Sigmoid colon (tissue), 6 donors: ENCODE measurements at regions not wholly inside any gene's neighbourhood (a gene's known extent, or its start where the extent isn't known, plus 50 kb on each side); places are given as distances from the start of the nearest gene placed in this dataset.

Experiments used
- DNase-seq: peaks from one replicate; pipeline ENCODE4 v3.0.0-alpha.2; 2019
- H3K27ac ChIP-seq, 4 donors: fragments of 200-600 bp; sonication (generic); one replicate each; pipeline ENCODE4 v1.5.1; 2016 to 2019; ENCODE audit warnings: mild to moderate bottlenecking in 1 of 4
- H3K27me3 ChIP-seq, 3 donors: fragments of 200-600 bp; sonication (generic); one replicate each; pipeline ENCODE4 v1.5.1; 2019; ENCODE audit warnings: mild to moderate bottlenecking in 1 of 3
- H3K36me3 ChIP-seq, 4 donors: fragments of 200-600 bp; sonication (generic); one replicate each; pipeline ENCODE4 v1.5.1; 2016 to 2019
- H3K4me1 ChIP-seq, 4 donors: fragments of 200-600 bp; sonication (generic); one replicate each; pipeline ENCODE4 v1.5.1; 2017 to 2019
- H3K4me3 ChIP-seq, 4 donors: fragments of 200-600 bp; sonication (generic); one replicate each; pipeline ENCODE4 v1.5.1; 2017 to 2019; ENCODE audit warnings: mild to moderate bottlenecking in 2 of 4, moderate library complexity in 1 of 4
- H3K9me3 ChIP-seq, 4 donors: fragments of 200-600 bp in 3 of 4; sonication (generic) in 3 of 4; one replicate each; pipeline versions ENCODE4 v1.5.1 to v1.6.1; 2013 to 2019
- EP300 ChIP-seq, 4 donors: sonication (generic); formaldehyde crosslinking; IDR thresholded peaks; one replicate each; pipeline ENCODE4 v1.6.1; 2017; ENCODE audit warnings: antibody characterized with exemption in 4 of 4
- POLR2A ChIP-seq, 2 donors: fragments of 450-650 bp; IDR thresholded peaks; one replicate each; pipeline ENCODE4 v1.6.1; 2016; ENCODE audit warnings: antibody characterized with exemption in 2 of 2, mild to moderate bottlenecking in 2 of 2, moderate library complexity in 2 of 2
- POLR2AphosphoS5 ChIP-seq, 4 donors: sonication (generic); formaldehyde crosslinking; IDR thresholded peaks; one replicate each; pipeline ENCODE4 v1.6.1; 2017; ENCODE audit warnings: antibody characterized with exemption in 4 of 4
- WGBS, 2 donors: extraction: QIAGEN DNeasy Blood & Tissue Kit; methylation state at CpG; one replicate each; pipeline ENCODE4 v1.1.7; 2013; 5-methylcytosine and 5-hydroxymethylcytosine counted together
- intact Hi-C: fragments of 100-400 bp; cut with DNase I; formaldehyde crosslinking; loops from one replicate; pipeline ENCODE4 v1.15.1; 2023
- TF ChIP-seq, protein P1 (sequence below), 4 experiments: fragments of 450-650 bp in 3 of 4; fragments of 200-600 bp in 1 of 4; IDR thresholded peaks; one replicate each; pipeline ENCODE4 v1.5.1; 2016 to 2019; ENCODE audit warnings: antibody characterized with exemption in 4 of 4, mild to moderate bottlenecking in 3 of 4, moderate library complexity in 2 of 4
- donor health status: healthy with polysubstance abuse.
- donor health status: healthy.

DNA sequence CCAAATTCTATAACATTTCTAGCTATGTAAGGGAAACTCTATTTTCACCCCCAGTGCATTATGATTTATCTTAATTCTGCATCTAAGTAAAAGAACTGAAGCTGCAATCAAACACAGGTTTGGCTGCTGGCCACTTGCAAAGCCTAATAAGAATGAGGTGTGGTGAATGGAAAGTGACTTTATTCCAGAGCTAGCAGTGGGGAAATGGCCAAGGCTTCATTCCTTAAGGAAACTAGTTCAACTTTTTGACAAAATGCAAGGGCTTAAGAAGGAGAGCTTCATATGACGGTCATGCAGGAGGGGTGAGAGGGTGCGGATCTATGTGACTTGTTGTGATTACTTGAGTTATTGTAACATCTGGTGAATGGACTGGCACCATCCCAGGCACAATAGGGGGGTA, 1802.0 kb downstream of the SUCLG1 start:
- WGBS, 2 donors: 88 to 91% methylated on average over 2 of the region's 2 CpGs
- Histone ChIP-seq H3K4me1 (peaks cover 0 to 40% (median 17%) of the 10 kb centered on the region in 4 donors), H3K27ac (no peak overlapping the region), H3K36me3 (no peaks in the 10 kb centered on the region), H3K27me3 (no peaks in the 10 kb centered on the region), H3K9me3 (no peaks in the 10 kb centered on the region), H3K4me3 (no peak overlapping the region)
- no peak for DNase-seq
- intact Hi-C loops: no loop called here
- TF ChIP-seq EP300 (IDR thresholded peaks at IDR 0.05): no peak
- TF ChIP-seq, protein P1, sequence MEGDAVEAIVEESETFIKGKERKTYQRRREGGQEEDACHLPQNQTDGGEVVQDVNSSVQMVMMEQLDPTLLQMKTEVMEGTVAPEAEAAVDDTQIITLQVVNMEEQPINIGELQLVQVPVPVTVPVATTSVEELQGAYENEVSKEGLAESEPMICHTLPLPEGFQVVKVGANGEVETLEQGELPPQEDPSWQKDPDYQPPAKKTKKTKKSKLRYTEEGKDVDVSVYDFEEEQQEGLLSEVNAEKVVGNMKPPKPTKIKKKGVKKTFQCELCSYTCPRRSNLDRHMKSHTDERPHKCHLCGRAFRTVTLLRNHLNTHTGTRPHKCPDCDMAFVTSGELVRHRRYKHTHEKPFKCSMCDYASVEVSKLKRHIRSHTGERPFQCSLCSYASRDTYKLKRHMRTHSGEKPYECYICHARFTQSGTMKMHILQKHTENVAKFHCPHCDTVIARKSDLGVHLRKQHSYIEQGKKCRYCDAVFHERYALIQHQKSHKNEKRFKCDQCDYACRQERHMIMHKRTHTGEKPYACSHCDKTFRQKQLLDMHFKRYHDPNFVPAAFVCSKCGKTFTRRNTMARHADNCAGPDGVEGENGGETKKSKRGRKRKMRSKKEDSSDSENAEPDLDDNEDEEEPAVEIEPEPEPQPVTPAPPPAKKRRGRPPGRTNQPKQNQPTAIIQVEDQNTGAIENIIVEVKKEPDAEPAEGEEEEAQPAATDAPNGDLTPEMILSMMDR (IDR thresholded peaks at IDR 0.05): no peak
- no peak for TF ChIP-seq POLR2A (IDR thresholded peaks at IDR 0.05)
- no peak for TF ChIP-seq POLR2AphosphoS5 (IDR thresholded peaks at IDR 0.05)

DNA sequence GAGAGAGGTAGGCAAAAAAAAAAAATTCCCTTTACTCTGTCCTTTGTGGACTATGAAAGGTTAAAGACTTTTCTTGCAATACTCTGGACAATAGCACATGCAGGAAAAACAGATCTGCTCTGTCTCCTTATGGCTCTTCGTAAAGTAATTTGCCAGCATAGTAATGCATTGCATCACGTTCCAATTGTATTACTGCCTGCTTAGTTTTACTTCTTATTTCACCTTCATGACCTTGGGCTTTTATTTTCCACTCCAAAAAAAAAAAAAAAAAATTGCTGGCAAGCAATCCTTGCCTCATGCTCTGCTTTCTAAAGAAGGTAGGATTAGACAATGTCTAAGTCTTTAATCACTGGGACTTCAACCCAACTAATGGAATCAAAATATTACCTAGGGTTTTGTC, 1802.7 kb downstream of the SUCLG1 start:
- no peaks in the 10 kb centered on the region for H3K9me3 ChIP-seq
- no peaks in the 10 kb centered on the region for H3K36me3 ChIP-seq
- no peak overlapping the region for H3K4me3 ChIP-seq
- intact Hi-C loops: no loop called here
- no peak for DNase-seq
- H3K27ac ChIP-seq: peak overlapping the region in 1 of 4 donors; percentile 43
- TF ChIP-seq EP300 (IDR thresholded peaks at IDR 0.05): no peak
- TF ChIP-seq, protein P1 (IDR thresholded peaks at IDR 0.05): no peak
- peak in 3 of 4 donors; percentile 21 to 71 (median 27) for TF ChIP-seq POLR2AphosphoS5 (IDR thresholded peaks at IDR 0.05)
- no peaks in the 10 kb centered on the region for H3K27me3 ChIP-seq
- WGBS, 2 donors: 27 to 42% methylated on average over 2 of the region's 2 CpGs
- H3K4me1 ChIP-seq: peaks cover 0 to 40% (median 16%) of the 10 kb centered on the region in 4 donors

DNA sequence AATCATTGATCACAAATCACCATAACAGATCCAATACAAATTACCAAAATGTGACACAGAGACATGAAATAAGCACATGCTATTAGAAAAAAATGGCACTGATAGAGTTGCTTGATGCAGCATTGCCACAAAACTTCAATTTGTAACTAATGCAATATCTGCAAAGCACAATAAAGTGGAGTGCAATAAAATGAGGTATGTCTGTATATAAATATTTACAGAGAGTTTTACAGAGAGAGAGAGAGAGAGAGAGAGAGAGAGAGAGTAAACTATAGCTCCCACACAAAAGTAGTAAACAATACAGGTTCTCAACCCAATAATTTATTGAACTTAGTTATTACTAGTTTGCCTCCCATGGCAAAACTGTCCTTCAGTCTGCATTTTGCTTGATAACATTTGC, 1807.0 kb downstream of the SUCLG1 start:
- Histone ChIP-seq H3K9me3 (no peaks in the 10 kb centered on the region), H3K27ac (no peak overlapping the region), H3K36me3 (no peaks in the 10 kb centered on the region), H3K27me3 (no peaks in the 10 kb centered on the region), H3K4me1 (peaks cover 0 to 20% (median 9%) of the 10 kb centered on the region in 4 donors), H3K4me3 (no peak overlapping the region)
- DNase-seq: no peak
- TF ChIP-seq POLR2AphosphoS5 (IDR thresholded peaks at IDR 0.05) (no peak), EP300 (IDR thresholded peaks at IDR 0.05) (no peak), POLR2A (IDR thresholded peaks at IDR 0.05) (no peak)
- TF ChIP-seq, protein P1 (IDR thresholded peaks at IDR 0.05): no peak
- intact Hi-C loops: no loop called here

DNA sequence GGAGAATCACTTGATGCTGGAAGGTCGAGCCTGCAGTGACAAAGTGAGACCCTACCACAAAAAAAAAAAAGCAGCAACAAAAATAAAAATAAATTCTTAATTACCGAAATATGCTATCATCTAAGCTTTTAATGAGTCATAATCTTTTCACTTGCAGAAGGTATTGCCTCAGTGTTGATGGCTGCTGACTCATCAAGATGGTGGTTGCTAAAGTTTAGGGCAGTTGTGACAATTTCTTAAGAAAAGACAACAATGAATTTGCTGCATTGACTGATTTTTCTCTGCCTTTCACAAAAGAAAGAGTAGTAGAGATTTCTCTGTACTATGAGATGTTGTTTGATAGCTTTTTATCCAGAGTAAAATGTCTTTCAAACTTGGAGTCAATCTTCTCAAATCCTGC, 1809.0 kb downstream of the SUCLG1 start:
- no peaks in the 10 kb centered on the region for H3K9me3 ChIP-seq
- intact Hi-C loops: no loop called here
- no peaks in the 10 kb centered on the region for H3K27me3 ChIP-seq
- WGBS, 2 donors: 83 to 86% methylated on average over 2 of the region's 2 CpGs
- no peak for DNase-seq
- no peak overlapping the region for H3K4me3 ChIP-seq
- H3K27ac ChIP-seq: no peak overlapping the region
- no peak for TF ChIP-seq POLR2AphosphoS5 (IDR thresholded peaks at IDR 0.05)
- TF ChIP-seq EP300 (IDR thresholded peaks at IDR 0.05): no peak
- TF ChIP-seq, protein P1 (IDR thresholded peaks at IDR 0.05): no peak
- no peak for TF ChIP-seq POLR2A (IDR thresholded peaks at IDR 0.05)
- no peaks in the 10 kb centered on the region for H3K4me1 ChIP-seq
- H3K36me3 ChIP-seq: no peaks in the 10 kb centered on the region

DNA sequence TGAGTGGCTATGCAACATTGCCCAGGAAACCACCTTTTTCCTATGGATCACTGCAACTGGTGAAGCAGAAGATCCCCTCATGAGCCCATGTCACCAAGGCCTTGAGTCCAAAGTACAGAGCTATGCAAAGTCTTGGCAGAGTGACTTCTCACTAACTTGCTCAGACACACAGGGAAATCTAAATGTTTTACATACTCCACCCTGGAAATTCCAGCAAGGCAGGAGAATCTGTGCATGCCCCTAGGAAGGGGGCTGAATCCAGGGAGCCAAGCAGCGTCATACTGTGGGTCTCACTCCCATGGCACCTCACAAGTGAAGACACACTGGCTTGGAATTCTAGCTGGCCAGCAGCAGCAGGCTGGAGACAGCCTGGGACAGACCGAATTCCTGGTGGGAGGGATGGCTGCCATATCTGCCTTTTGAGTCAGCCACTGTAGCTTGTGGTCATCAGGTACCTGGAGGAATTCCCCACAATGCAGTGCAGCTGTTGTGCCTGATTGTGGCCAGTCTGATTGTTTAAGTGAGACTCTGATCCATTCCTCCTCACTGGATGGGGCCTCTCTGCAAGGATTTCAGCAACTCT, 1817.4 kb downstream of the SUCLG1 start:
- Histone ChIP-seq H3K4me1 (no peaks in the 10 kb centered on the region), H3K9me3 (peaks cover 0 to 5% (median 0%) of the 10 kb centered on the region in 4 donors), H3K4me3 (no peak overlapping the region), H3K27ac (no peak overlapping the region), H3K27me3 (no peaks in the 10 kb centered on the region), H3K36me3 (no peaks in the 10 kb centered on the region)
- no peak for DNase-seq
- TF ChIP-seq, protein P1 (IDR thresholded peaks at IDR 0.05): no peak
- TF ChIP-seq POLR2AphosphoS5 (IDR thresholded peaks at IDR 0.05) (no peak), EP300 (IDR thresholded peaks at IDR 0.05) (no peak), POLR2A (IDR thresholded peaks at IDR 0.05) (no peak)
- intact Hi-C loops: no loop called here
- WGBS, 2 donors: 90 to 91% methylated on average over 2 of the region's 2 CpGs
